ENCODE measurements at regions not wholly inside any gene's neighbourhood (a gene's known extent, or its start where the extent isn't known, plus 50 kb on each side); places are given as distances from the start of the nearest gene placed in this dataset.

GRCh38 chr4:59695355-59696053 lies 1504.6 kb upstream of the ADGRL3 start:
- TF ChIP-seq CTCF (IDR thresholded peaks at IDR 0.05; ENCODE audit: insufficient read depth, low read depth, low read length) (no peak), EZH2 (IDR thresholded peaks at IDR 0.05; ENCODE audit: insufficient read depth, low read length) (no peak)

All from astrocyte (in vitro differentiated cells and primary cell).